ENCODE measurements at regions not wholly inside any gene's neighbourhood (a gene's known extent, or its start where the extent isn't known, plus 50 kb on each side); places are given as distances from the start of the nearest gene placed in this dataset.

DNA sequence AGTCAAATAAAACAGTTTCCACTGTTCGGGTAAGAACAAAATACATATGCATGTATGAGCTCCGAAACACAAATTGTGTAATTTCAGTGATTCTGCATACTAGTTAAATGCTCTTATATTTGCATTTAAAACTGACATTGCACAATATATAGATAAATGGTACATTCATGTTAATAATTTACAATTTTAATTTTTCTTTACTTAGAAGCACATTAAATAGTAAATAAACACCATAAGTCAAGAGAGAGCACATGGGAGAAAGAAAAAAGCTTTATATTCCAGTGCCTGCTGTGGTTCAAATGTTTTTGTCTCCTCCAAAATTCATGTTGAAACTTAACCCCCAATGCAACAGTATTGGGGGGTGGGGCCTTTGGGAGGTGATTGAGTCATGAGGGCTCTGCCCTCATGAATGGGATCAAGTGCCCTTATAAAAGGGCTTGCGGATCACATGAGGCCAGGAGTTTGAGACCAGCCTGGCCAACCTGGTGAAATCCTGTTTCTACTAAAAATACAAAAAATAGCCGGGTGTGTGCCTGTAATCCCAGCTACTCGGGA, 322.9 kb downstream of the BCOR start:
- Mint-ChIP-seq H3K4me1 (ENCODE audit: low read depth, unreplicated experiment) (peaks cover 42% of the 10 kb centered on the region), H3K27me3 (ENCODE audit: unreplicated experiment) (no peaks in the 10 kb centered on the region), H3K4me3 (ENCODE audit: low read depth, unreplicated experiment) (peak overlapping the region; percentile 52), H3K9me3 (ENCODE audit: low read depth, unreplicated experiment) (peaks cover 4% of the 10 kb centered on the region), H3K27ac (ENCODE audit: unreplicated experiment) (peak overlapping the region; percentile 78), H3K36me3 (ENCODE audit: insufficient read depth, unreplicated experiment) (peaks cover 9% of the 10 kb centered on the region)
- no peak for DNase-seq
- TF ChIP-seq, protein P1, sequence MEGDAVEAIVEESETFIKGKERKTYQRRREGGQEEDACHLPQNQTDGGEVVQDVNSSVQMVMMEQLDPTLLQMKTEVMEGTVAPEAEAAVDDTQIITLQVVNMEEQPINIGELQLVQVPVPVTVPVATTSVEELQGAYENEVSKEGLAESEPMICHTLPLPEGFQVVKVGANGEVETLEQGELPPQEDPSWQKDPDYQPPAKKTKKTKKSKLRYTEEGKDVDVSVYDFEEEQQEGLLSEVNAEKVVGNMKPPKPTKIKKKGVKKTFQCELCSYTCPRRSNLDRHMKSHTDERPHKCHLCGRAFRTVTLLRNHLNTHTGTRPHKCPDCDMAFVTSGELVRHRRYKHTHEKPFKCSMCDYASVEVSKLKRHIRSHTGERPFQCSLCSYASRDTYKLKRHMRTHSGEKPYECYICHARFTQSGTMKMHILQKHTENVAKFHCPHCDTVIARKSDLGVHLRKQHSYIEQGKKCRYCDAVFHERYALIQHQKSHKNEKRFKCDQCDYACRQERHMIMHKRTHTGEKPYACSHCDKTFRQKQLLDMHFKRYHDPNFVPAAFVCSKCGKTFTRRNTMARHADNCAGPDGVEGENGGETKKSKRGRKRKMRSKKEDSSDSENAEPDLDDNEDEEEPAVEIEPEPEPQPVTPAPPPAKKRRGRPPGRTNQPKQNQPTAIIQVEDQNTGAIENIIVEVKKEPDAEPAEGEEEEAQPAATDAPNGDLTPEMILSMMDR (IDR thresholded peaks at IDR 0.05; ENCODE audit: unreplicated experiment) = no peak
- intact Hi-C loops (cut with micrococcal nuclease; ENCODE audit: unreplicated experiment) = no loop called here
- no TSS peak for BruUV-seq (replicated peaks)
- CTCF ChIA-PET = no interaction called here

DNA sequence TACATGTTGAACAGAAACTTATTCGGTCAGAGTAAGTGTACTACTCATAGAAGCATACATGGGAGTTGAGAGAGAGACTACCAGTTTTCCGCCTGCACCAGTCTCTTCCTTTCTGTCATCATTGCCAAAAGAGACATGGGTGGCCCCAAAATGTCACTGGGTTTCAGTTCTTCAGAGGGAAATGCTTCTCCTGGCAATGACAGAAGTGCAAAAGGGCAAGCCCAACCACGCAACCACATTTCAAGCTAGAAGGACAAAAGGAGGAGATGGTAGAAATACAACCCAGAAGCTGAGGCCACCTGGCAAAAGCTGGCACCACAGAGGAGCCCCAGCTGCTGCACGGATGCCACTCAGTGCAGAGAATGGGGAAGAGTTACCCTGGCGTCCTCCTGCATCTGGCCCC, 320.1 kb downstream of the BCOR start:
- Mint-ChIP-seq H3K4me1 (ENCODE audit: low read depth, unreplicated experiment) (peaks cover 19% of the 10 kb centered on the region), H3K27ac (ENCODE audit: unreplicated experiment) (no peak overlapping the region), H3K27me3 (ENCODE audit: unreplicated experiment) (no peaks in the 10 kb centered on the region), H3K4me3 (ENCODE audit: low read depth, unreplicated experiment) (no peak overlapping the region), H3K36me3 (ENCODE audit: insufficient read depth, unreplicated experiment) (peaks cover 9% of the 10 kb centered on the region), H3K9me3 (ENCODE audit: low read depth, unreplicated experiment) (no peaks in the 10 kb centered on the region)
- no peak for DNase-seq
- CTCF ChIA-PET = interaction anchor here (0.6 kb wide), 1 partner anchor 1971 kb away, joined by 4 read pairs; no protein-coding TSS in a partner anchor
- TF ChIP-seq, protein P1 (IDR thresholded peaks at IDR 0.05; ENCODE audit: unreplicated experiment) = no peak
- no TSS peak for BruUV-seq (replicated peaks)
- intact Hi-C loops (cut with micrococcal nuclease; ENCODE audit: unreplicated experiment) = no loop called here

DNA sequence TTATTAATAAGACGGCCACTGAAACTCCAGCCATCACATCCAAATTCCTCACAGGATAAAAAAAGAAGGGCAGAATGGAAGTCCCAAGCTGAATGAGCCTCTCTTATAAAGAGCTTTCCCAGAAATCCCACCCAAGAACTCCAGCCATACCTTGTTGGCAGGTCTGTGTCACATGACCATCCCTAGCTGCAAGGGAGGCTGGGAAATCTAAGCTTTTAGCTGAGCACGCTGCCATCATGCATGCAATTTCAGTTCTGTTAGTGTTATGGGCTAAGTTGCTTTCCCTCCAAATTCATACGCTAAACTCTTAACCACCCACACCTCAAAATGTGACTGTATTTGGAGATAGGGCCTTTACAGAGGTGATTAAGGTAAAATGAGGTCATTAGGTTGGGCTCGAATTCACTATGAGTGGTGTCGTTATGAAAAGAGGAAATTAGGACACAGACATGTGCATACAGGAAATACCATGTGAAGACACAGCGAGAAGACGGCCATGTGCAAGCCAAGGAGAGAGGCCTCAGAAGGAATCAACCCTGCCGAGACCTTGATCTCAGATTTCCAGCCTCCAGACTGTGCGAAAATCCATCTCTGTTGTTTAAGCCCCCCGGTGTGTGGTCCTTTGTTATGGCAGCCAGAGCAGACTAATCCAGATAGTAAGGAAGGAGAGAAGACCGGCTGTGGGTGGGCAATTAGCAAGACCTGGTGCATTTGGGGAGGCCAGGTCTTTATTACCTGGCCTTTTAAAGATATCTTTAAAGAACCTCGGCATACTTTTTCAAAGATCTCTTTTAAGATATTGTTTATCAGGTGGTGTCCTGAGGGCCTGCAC, 317.6 kb downstream of the BCOR start:
- DNase-seq = no peak
- no peaks in the 10 kb centered on the region for H3K4me1 Mint-ChIP-seq (ENCODE audit: low read depth, unreplicated experiment)
- no TSS peak for BruUV-seq (replicated peaks)
- no peak overlapping the region for H3K27ac Mint-ChIP-seq (ENCODE audit: unreplicated experiment)
- H3K4me3 Mint-ChIP-seq (ENCODE audit: low read depth, unreplicated experiment) = no peak overlapping the region
- intact Hi-C loops (cut with micrococcal nuclease; ENCODE audit: unreplicated experiment) = no loop called here
- H3K27me3 Mint-ChIP-seq (ENCODE audit: unreplicated experiment) = no peaks in the 10 kb centered on the region
- TF ChIP-seq, protein P1 (IDR thresholded peaks at IDR 0.05; ENCODE audit: unreplicated experiment) = no peak
- CTCF ChIA-PET = no interaction called here
- no peaks in the 10 kb centered on the region for H3K9me3 Mint-ChIP-seq (ENCODE audit: low read depth, unreplicated experiment)
- no peaks in the 10 kb centered on the region for H3K36me3 Mint-ChIP-seq (ENCODE audit: insufficient read depth, unreplicated experiment)

DNA sequence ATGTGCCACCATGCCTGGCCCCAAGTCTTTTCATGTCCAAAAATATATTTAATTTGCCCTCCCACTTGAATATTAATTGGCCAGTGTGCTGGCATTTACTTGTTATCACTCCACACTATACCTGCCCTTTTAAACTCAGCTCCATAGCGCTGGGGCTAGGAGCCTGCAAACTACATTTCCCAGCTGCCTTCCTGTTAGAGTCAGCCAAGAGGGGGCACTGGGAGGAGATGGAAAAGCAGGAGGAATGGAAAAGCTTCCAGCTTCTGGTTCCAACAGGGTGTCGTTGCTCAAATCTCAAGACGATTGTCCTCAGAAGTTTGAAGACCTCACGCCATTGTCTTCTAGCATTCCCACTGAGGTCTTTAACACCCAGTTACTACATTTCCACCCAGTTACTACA, 315.5 kb downstream of the BCOR start:
- no peaks in the 10 kb centered on the region for H3K9me3 Mint-ChIP-seq (ENCODE audit: low read depth, unreplicated experiment)
- intact Hi-C loops (cut with micrococcal nuclease; ENCODE audit: unreplicated experiment) = no loop called here
- H3K36me3 Mint-ChIP-seq (ENCODE audit: insufficient read depth, unreplicated experiment) = no peaks in the 10 kb centered on the region
- CTCF ChIA-PET = interaction anchor here (0.7 kb wide), 1 partner anchor 59 kb away, joined by 3 read pairs; no protein-coding TSS in a partner anchor
- H3K27me3 Mint-ChIP-seq (ENCODE audit: unreplicated experiment) = no peaks in the 10 kb centered on the region
- H3K4me1 Mint-ChIP-seq (ENCODE audit: low read depth, unreplicated experiment) = no peaks in the 10 kb centered on the region
- TF ChIP-seq, protein P1 (IDR thresholded peaks at IDR 0.05; ENCODE audit: unreplicated experiment) = no peak
- DNase-seq = no peak
- BruUV-seq (replicated peaks) = no TSS peak
- H3K27ac Mint-ChIP-seq (ENCODE audit: unreplicated experiment) = no peak overlapping the region
- H3K4me3 Mint-ChIP-seq (ENCODE audit: low read depth, unreplicated experiment) = no peak overlapping the region

All from Calu3 (cell line).